H1 (cell line): ENCODE measurements at regions not wholly inside any gene's neighbourhood (a gene's known extent, or its start where the extent isn't known, plus 50 kb on each side); places are given as distances from the start of the nearest gene placed in this dataset.

Source experiments
- CTCF ChIA-PET: fragments of 300-600 bp; sonication (Branson Sonifier 250); formaldehyde crosslinking; loops from one replicate; lab custom pipeline; 2021; ENCODE audit not compliant: partially characterized antibody; lab: Charles Lee
- POLR2A ChIA-PET: fragments of 300-600 bp; sonication (Branson Sonifier 250); formaldehyde crosslinking; loops from one replicate; lab custom pipeline; 2021; ENCODE audit warnings: inconsistent platforms; ENCODE audit not compliant: partially characterized antibody; lab: Charles Lee
- DNase-seq, 2 experiments: peaks; one replicate each; pipeline versions ENCODE4 v3.0.0 to v3.0.0-alpha.2; 2010 to 2022; ENCODE audit warnings: low spot score in 2 of 2, low read depth in 1 of 2, mixed read lengths in 1 of 2
- FAIRE-seq: peaks from 2 replicates; lab custom pipeline; 2011; peaks lifted over from hg19 to GRCh38; lab: Jason Lieb, UNC
- H2AFZ ChIP-seq: 2 replicates; pipeline ENCODE4 v1.8.1; 2012; ENCODE audit warnings: low read length, inconsistent platforms
- H2AK5ac ChIP-seq: 2 replicates; pipeline ENCODE4 v1.6.1; 2013; ENCODE audit warnings: low read depth, low read length
- H2BK120ac ChIP-seq: replicated peaks from 2 replicates; pipeline ENCODE3; 2013; ENCODE audit warnings: low read depth, low read length, inconsistent platforms
- H2BK12ac ChIP-seq: 2 replicates; pipeline ENCODE4 v1.6.1; 2013; ENCODE audit warnings: low read depth, low read length
- H2BK15ac ChIP-seq: 2 replicates; pipeline ENCODE4 v1.6.1; 2013; ENCODE audit warnings: low read length
- H2BK20ac ChIP-seq: 2 replicates; pipeline ENCODE4 v1.6.1; 2013; ENCODE audit warnings: low read length
- H2BK5ac ChIP-seq: 2 replicates; pipeline ENCODE4 v1.6.1; 2013; ENCODE audit warnings: low read depth, low read length
- H3K14ac ChIP-seq: 2 replicates; pipeline ENCODE4 v1.6.1; 2013; ENCODE audit warnings: inconsistent platforms; ENCODE audit not compliant: insufficient read length
- H3K18ac ChIP-seq: 2 replicates; pipeline ENCODE4 v1.6.1; 2013; ENCODE audit warnings: low read length; ENCODE audit errors: extremely low read depth
- H3K23ac ChIP-seq: 2 replicates; pipeline ENCODE4 v1.6.1; 2013; ENCODE audit warnings: inconsistent platforms; ENCODE audit not compliant: insufficient read length
- H3K23me2 ChIP-seq: 2 replicates; pipeline ENCODE4 v1.6.1; 2013; ENCODE audit warnings: low read depth, low read length
- H3K27ac ChIP-seq: 2 replicates; pipeline ENCODE4 v1.6.1; 2011; ENCODE audit warnings: low read depth, low read length, inconsistent platforms
- H3K27me3 ChIP-seq, 4 experiments: replicated peaks in 1 of 4; 1 replicate in 1 of 4; 2 replicates in 3 of 4; pipeline versions ENCODE4 v1.6.1 to v1.8.1; 2011 to 2013; ENCODE audit warnings: low read length in 3 of 4, mild to moderate bottlenecking in 3 of 4, inconsistent platforms in 2 of 4, mixed read lengths in 2 of 4, moderate library complexity in 1 of 4; ENCODE audit not compliant: control insufficient read depth in 3 of 4, insufficient read depth in 3 of 4; ENCODE audit errors: extremely low read depth in 1 of 4
- H3K36me3 ChIP-seq, 4 experiments: 2 replicates each; pipeline versions ENCODE4 v1.6.1 to v1.8.1; 2011 to 2013; ENCODE audit warnings: mild to moderate bottlenecking in 4 of 4, low read length in 3 of 4, moderate library complexity in 2 of 4, control low read depth in 1 of 4, inconsistent platforms in 1 of 4; ENCODE audit not compliant: insufficient read depth in 4 of 4, control insufficient read depth in 2 of 4
- H3K4ac ChIP-seq: replicated peaks from 2 replicates; pipeline ENCODE3; 2013; ENCODE audit warnings: low read length, low read depth, mixed read lengths, inconsistent platforms; ENCODE audit not compliant: insufficient read length
- H3K4me1 ChIP-seq, 4 experiments: replicated peaks in 1 of 4; 1 replicate in 1 of 4; 2 replicates in 3 of 4; pipeline versions ENCODE4 v1.6.1 to v1.8.1; 2011 to 2013; ENCODE audit warnings: low read length in 3 of 4, inconsistent platforms in 2 of 4, mixed read lengths in 1 of 4; ENCODE audit not compliant: insufficient read depth in 4 of 4, control insufficient read depth in 3 of 4
- H3K4me2 ChIP-seq, 2 experiments: 2 replicates each; pipeline versions ENCODE4 v1.6.1 to v1.8.1; 2011 to 2013; ENCODE audit warnings: low read depth in 2 of 2, low read length in 2 of 2, control low read depth in 1 of 2, inconsistent platforms in 1 of 2, mild to moderate bottlenecking in 1 of 2; ENCODE audit not compliant: insufficient read depth in 1 of 2
- H3K4me3 ChIP-seq, 4 experiments: fragments of 200-600, 300-600 bp in 1 of 4; sonication (generic), shearing (Covaris generic), sonication (Bioruptor Twin) in 1 of 4; 2 replicates each; pipeline versions ENCODE4 v1.5.1 to v1.8.1; 2011 to 2016; ENCODE audit warnings: low read length in 4 of 4, low read depth in 3 of 4, control low read depth in 2 of 4, inconsistent platforms in 2 of 4, mild to moderate bottlenecking in 2 of 4, mixed read lengths in 1 of 4, moderate library complexity in 1 of 4; ENCODE audit not compliant: insufficient read depth in 2 of 4; ENCODE audit errors: extremely low read depth in 1 of 4
- H3K56ac ChIP-seq: replicated peaks from 2 replicates; pipeline ENCODE3; 2013; ENCODE audit warnings: low read depth, mild to moderate bottlenecking, mixed read lengths, low read length, inconsistent platforms; ENCODE audit not compliant: insufficient read length
- H3K79me1 ChIP-seq: 2 replicates; pipeline ENCODE4 v1.6.1; 2013; ENCODE audit warnings: low read depth, low read length, control low read depth
- H3K79me2 ChIP-seq, 2 experiments: 2 replicates each; pipeline versions ENCODE4 v1.6.1 to v1.8.1; 2012 to 2013; ENCODE audit warnings: low read length in 2 of 2, mild to moderate bottlenecking in 2 of 2, inconsistent platforms in 1 of 2; ENCODE audit not compliant: insufficient read depth in 2 of 2, control insufficient read depth in 1 of 2
- H3K9ac ChIP-seq, 4 experiments: replicated peaks in 1 of 4; 1 replicate in 1 of 4; 2 replicates in 3 of 4; pipeline versions ENCODE4 v1.6.1 to v1.8.1; 2011 to 2013; ENCODE audit warnings: low read depth in 3 of 4, low read length in 3 of 4, control low read depth in 2 of 4, mild to moderate bottlenecking in 2 of 4, moderate library complexity in 2 of 4, inconsistent platforms in 1 of 4; ENCODE audit errors: extremely low read depth in 1 of 4
- H3K9me3 ChIP-seq, 2 experiments: 2 replicates each; pipeline versions ENCODE4 v1.6.1 to v1.8.1; 2012 to 2013; ENCODE audit warnings: mild to moderate bottlenecking in 2 of 2, moderate library complexity in 2 of 2, control low read depth in 1 of 2, inconsistent platforms in 1 of 2, low read depth in 1 of 2, low read length in 1 of 2, mixed read lengths in 1 of 2; ENCODE audit not compliant: insufficient read depth in 2 of 2
- H4K20me1 ChIP-seq, 2 experiments: replicated peaks in 1 of 2; 2 replicates each; pipeline versions ENCODE3 to v1.8.1; 2011 to 2013; ENCODE audit warnings: inconsistent platforms in 2 of 2, low read length in 2 of 2, mild to moderate bottlenecking in 1 of 2; ENCODE audit not compliant: insufficient read depth in 2 of 2, control insufficient read depth in 1 of 2
- H4K5ac ChIP-seq: 2 replicates; pipeline ENCODE4 v1.6.1; 2013; ENCODE audit warnings: low read length, low read depth, mixed read lengths, inconsistent platforms; ENCODE audit not compliant: insufficient read length
- H4K8ac ChIP-seq: 2 replicates; pipeline ENCODE4 v1.8.0; 2013; ENCODE audit warnings: mild to moderate bottlenecking, moderate library complexity, low read length, inconsistent platforms; ENCODE audit not compliant: insufficient read depth; ENCODE audit errors: extremely low read depth
- H4K91ac ChIP-seq: replicated peaks from 2 replicates; pipeline ENCODE3; 2013; ENCODE audit warnings: low read length, mixed read lengths, inconsistent platforms; ENCODE audit not compliant: insufficient read length
- BACH1 ChIP-seq: IDR thresholded peaks from 2 replicates; pipeline ENCODE4 v1.6.1; 2012; ENCODE audit warnings: low read length, improper control_type of control experiment
- POLR2A ChIP-seq, 2 experiments: IDR thresholded peaks; 1 replicate in 1 of 2; 2 replicates in 1 of 2; pipeline ENCODE4 v1.6.1; 2011; ENCODE audit warnings: low read depth in 2 of 2, low read length in 2 of 2, mild to moderate bottlenecking in 2 of 2; ENCODE audit errors: control extremely low read depth in 1 of 2
- SP1 ChIP-seq: IDR thresholded peaks from 2 replicates; pipeline ENCODE4 v1.6.1; 2011; ENCODE audit warnings: low read depth, low read length
- YY1 ChIP-seq: IDR thresholded peaks from 2 replicates; pipeline ENCODE4 v1.6.1; 2011; ENCODE audit warnings: low read depth, mild to moderate bottlenecking, low read length
- WGBS, 2 experiments: shearing (Covaris generic) in 1 of 2; methylation state at CpG; one replicate each; pipeline versions ENCODE4 v1.1.6 to v1.1.7; 2013 to 2015; ENCODE audit warnings: low lambda C conversion rate in 2 of 2, mixed read lengths in 2 of 2, inconsistent platforms in 1 of 2, low coverage in 1 of 2, missing lambda C conversion rate in 1 of 2; ENCODE audit not compliant: insufficient replicate concordance in 2 of 2, insufficient coverage in 1 of 2, insufficient read length in 1 of 2; ENCODE audit errors: extremely low coverage in 1 of 2, missing lambda C conversion rate in 1 of 2; 5-methylcytosine and 5-hydroxymethylcytosine counted together

DNA sequence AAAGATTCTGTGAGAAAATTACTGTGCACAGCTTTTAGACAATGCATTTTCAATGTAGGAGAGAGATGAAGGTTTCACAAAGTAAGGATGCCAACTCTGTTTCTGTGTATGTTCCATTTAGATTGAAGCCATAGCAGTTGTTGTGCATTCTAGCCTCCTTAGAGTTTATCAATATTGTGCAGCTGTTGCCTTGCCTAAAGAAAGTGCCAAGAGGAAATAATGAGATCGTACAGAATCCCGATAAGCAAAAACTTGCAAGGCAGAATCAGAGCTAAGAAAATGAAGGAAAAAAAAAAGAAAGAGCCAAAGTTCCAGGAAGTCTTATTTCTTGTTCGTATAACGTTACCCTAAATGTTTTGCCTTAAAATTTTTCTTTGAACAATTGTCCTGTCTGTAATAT is 965.0 kb downstream of the DCDC2C start:
- WGBS, 2 experiments = 94% methylated on average over 4 of the region's 4 CpGs; no CpG with 5 or more reads in 1 of the 2 experiments
- CTCF ChIA-PET = interaction anchor here (1.5 to 1.7 kb wide), 2 partner anchors 9 to 10 kb away, joined by 3 read pairs; no protein-coding TSS in a partner anchor

More for the DNA sequence above, 965.0 kb downstream of the DCDC2C start:
- H4K20me1 ChIP-seq = no peaks in the 10 kb centered on the region
- H3K4me1 ChIP-seq = no peaks in the 10 kb centered on the region
- no peak overlapping the region for H4K5ac ChIP-seq
- no peak for FAIRE-seq
- H3K18ac ChIP-seq = no peak overlapping the region
- no peak for TF ChIP-seq SP1
- no peak for TF ChIP-seq YY1
- TF ChIP-seq POLR2A (IDR thresholded peaks at IDR 0.05; ENCODE audit: control extremely low read depth in 1 of 2, low read depth in 2 of 2, low read length in 2 of 2) = no peak
- TF ChIP-seq BACH1 = no peak
- TF ChIP-seq, all 59 proteins: peak for 0
- no peak overlapping the region for H2BK12ac ChIP-seq
- no peak overlapping the region for H3K9ac ChIP-seq
- no peaks in the 10 kb centered on the region for H3K79me2 ChIP-seq
- H3K23ac ChIP-seq = no peak overlapping the region
- POLR2A ChIA-PET = no interaction called here
- H3K27ac ChIP-seq = no peak overlapping the region
- H3K36me3 ChIP-seq = no peaks in the 10 kb centered on the region
- no peak overlapping the region for H2AFZ ChIP-seq
- H2BK15ac ChIP-seq = no peak overlapping the region
- H3K4ac ChIP-seq = no peak overlapping the region
- no peak overlapping the region for H2AK5ac ChIP-seq
- H3K79me1 ChIP-seq = no peaks in the 10 kb centered on the region
- H2BK120ac ChIP-seq = no peak overlapping the region
- no peak overlapping the region for H3K4me2 ChIP-seq
- H3K56ac ChIP-seq = no peak overlapping the region
- H3K9me3 ChIP-seq = no peaks in the 10 kb centered on the region; a peak in 1 of 4 replicates
- no peaks in the 10 kb centered on the region for H3K23me2 ChIP-seq
- H3K27me3 ChIP-seq = no peaks in the 10 kb centered on the region
- no peak overlapping the region for H4K8ac ChIP-seq
- no peak overlapping the region for H2BK5ac ChIP-seq
- no peak overlapping the region for H4K91ac ChIP-seq
- no peak overlapping the region for H3K14ac ChIP-seq
- H3K4me3 ChIP-seq = no peak overlapping the region
- no peak overlapping the region for H2BK20ac ChIP-seq
- DNase-seq = no peak
